ENCODE measurements at regions not wholly inside any gene's neighbourhood (a gene's known extent, or its start where the extent isn't known, plus 50 kb on each side); places are given as distances from the start of the nearest gene placed in this dataset.

DNA sequence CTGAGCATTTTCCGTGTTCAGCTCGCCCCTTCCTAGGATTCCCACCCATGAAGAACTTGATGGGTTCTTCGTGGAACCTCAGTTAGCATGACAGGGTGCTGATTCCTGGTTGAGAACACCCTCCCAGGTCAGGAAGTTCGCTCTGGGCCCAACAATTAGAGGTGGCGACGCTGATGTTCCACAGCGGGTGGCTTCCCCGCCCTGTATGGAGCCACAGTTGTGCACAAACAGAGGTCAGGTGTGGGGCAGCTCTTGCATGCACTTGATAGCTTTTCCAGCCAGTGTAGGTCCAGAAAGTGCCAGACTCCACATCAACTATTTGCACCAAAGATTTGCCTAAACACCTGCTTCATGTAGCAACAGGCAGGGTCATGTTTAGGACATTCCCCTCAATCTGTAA lies 788.2 kb downstream of the MED13L start:
- Histone ChIP-seq H3K4me2 (ENCODE audit: low read length) (no peak overlapping the region), H3K27me3 (ENCODE audit: insufficient read depth, low read length) (no peaks in the 10 kb centered on the region; the same call in 1 of the 2 replicates), H3K36me3 (ENCODE audit: control insufficient read depth in 1 of 2, insufficient read depth in 2 of 2, low read length in 2 of 2) (no peaks in the 10 kb centered on the region), H3K4me3 (replicated peaks in 1 of 2; ENCODE audit: low read depth in 1 of 2, low read length in 2 of 2) (no peak overlapping the region), H3K9me2 (ENCODE audit: insufficient read depth) (no peaks in the 10 kb centered on the region), H2AFZ (ENCODE audit: low read depth, low read length, poor library complexity, severe bottlenecking) (no peak overlapping the region), H3K9ac (ENCODE audit: low read length) (no peak overlapping the region), H4K20me1 (ENCODE audit: insufficient read depth) (no peaks in the 10 kb centered on the region), H3K27ac (ENCODE audit: low read depth, low read length) (no peak overlapping the region), H3K4me1 (ENCODE audit: control insufficient read depth in 1 of 2, insufficient read depth in 2 of 2, low read length in 2 of 2) (peaks cover 0 to 4% of the 10 kb centered on the region in 2 experiments; a peak in 1 of 4 replicates), H3K9me3 (ENCODE audit: control insufficient read depth in 1 of 2, insufficient read depth in 1 of 2, low read depth in 1 of 2, low read length in 2 of 2) (no peaks in the 10 kb centered on the region), H3K79me2 (ENCODE audit: insufficient read depth, low read length) (no peaks in the 10 kb centered on the region)
- BruUV-seq (replicated peaks): no TSS peak
- CTCF ChIA-PET: no interaction called here
- TF ChIP-seq FOSL1 (IDR thresholded peaks at IDR 0.05; ENCODE audit: low read depth) (no peak), ZFX (IDR thresholded peaks at IDR 0.05) (no peak), SIN3A (IDR thresholded peaks at IDR 0.05; ENCODE audit: low read depth) (no peak), SRF (IDR thresholded peaks at IDR 0.05; ENCODE audit: low read depth) (no peak), YY1 (IDR thresholded peaks at IDR 0.05; ENCODE audit: extremely low read depth, insufficient replicate concordance, low read depth, low read length) (no peak), TCF7L2 (IDR thresholded peaks at IDR 0.05; ENCODE audit: borderline replicate concordance, extremely low read depth, insufficient read depth, insufficient read length) (no peak), POLR2A (IDR thresholded peaks at IDR 0.05; ENCODE audit: borderline replicate concordance, extremely low read depth, insufficient read depth, insufficient read length) (no peak), SP1 (IDR thresholded peaks at IDR 0.05; ENCODE audit: low read depth) (no peak), EGR1 (IDR thresholded peaks at IDR 0.05; ENCODE audit: low read depth) (no peak), RAD21 (IDR thresholded peaks at IDR 0.05; ENCODE audit: low read depth) (no peak), CEBPB (IDR thresholded peaks at IDR 0.05; ENCODE audit: low read depth) (no peak), POLR2AphosphoS5 (IDR thresholded peaks at IDR 0.05; ENCODE audit: low read depth, low read length) (no peak), EZH2phosphoT487 (IDR thresholded peaks at IDR 0.05; ENCODE audit: borderline replicate concordance) (no peak), ZNF274 (IDR thresholded peaks at IDR 0.05; ENCODE audit: low read depth, low read length) (no peak)
- TF ChIP-seq, protein P1, sequence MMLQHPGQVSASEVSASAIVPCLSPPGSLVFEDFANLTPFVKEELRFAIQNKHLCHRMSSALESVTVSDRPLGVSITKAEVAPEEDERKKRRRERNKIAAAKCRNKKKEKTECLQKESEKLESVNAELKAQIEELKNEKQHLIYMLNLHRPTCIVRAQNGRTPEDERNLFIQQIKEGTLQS (IDR thresholded peaks at IDR 0.05): no peak
- RAD21 ChIA-PET (ENCODE audit: low non-redundant PET in 1 of 2, low total read pairs in 2 of 2, uncharacterized antibody in 2 of 2, unreplicated experiment in 2 of 2): no interaction called here
- intact Hi-C loops (cut with micrococcal nuclease): no loop called here
- POLR2A ChIA-PET: no interaction called here
- ATAC-seq (no peak), DNase-seq (ENCODE audit: low read depth, low spot score) (no peak)

All from HCT116 (cell line).